ENCODE measurements at regions not wholly inside any gene's neighbourhood (a gene's known extent, or its start where the extent isn't known, plus 50 kb on each side); places are given as distances from the start of the nearest gene placed in this dataset.

DNA sequence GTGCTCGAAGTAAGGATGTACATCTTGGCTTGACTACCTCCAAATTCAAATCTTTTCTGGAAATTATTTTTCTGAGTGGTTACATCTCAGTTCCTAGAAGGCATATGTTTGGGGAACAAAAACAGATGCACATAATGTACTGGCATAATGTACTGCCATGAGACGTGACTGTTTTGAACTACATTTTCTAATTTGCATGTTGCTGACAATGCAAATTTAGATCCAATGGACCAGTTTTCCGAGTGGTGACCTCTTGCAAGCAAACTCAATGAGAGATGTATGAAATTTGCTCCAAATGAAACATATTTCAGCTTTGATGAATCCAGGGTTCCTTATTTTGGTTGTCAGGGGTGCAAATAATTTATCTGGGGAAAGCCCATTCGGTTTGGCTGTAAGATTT is 694.3 kb downstream of the GRXCR1 start:
- TF ChIP-seq, protein P1, sequence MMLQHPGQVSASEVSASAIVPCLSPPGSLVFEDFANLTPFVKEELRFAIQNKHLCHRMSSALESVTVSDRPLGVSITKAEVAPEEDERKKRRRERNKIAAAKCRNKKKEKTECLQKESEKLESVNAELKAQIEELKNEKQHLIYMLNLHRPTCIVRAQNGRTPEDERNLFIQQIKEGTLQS (CRISPR knock-in tag; IDR thresholded peaks at IDR 0.05), result no peak
- TF ChIP-seq POLR2A (IDR thresholded peaks at IDR 0.05; ENCODE audit: insufficient read depth in 1 of 2, low read depth in 2 of 2, low read length in 2 of 2), result no peak
- TF ChIP-seq ZNF274 (CRISPR knock-in tag; IDR thresholded peaks at IDR 0.05), result no peak
- no peak for TF ChIP-seq TRIM24 (CRISPR knock-in tag; IDR thresholded peaks at IDR 0.05)
- TF ChIP-seq EP300 (IDR thresholded peaks at IDR 0.05; ENCODE audit: low read depth in 2 of 2, low read length in 2 of 2), result no peak
- no peak for TF ChIP-seq EP300 (CRISPR knock-in tag; IDR thresholded peaks at IDR 0.05; ENCODE audit: borderline replicate concordance)
- no peak for TF ChIP-seq ZFP36 (IDR thresholded peaks at IDR 0.05; ENCODE audit: borderline replicate concordance, low read depth, low read length, partially characterized antibody)

All from HepG2 (cell line).